ENCODE measurements at regions not wholly inside any gene's neighbourhood (a gene's known extent, or its start where the extent isn't known, plus 50 kb on each side); places are given as distances from the start of the nearest gene placed in this dataset.

DNA sequence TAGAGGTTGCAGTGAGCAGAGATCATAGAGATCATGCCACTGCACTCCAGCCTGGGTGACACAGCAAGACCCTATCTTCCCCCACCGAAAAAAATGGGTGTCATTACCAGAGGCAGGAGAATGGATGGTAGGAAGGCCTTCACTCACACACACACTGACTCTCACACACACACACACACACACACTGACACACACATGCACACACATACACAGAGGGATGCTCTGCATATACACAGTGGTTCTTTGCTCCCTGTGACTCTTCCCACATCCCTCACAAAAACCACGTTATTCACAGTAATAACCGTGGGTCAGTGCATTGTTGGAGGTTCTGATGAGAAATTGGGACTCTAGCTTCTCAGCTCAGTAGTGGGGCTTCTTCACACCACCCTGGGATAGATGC lies 300.2 kb upstream of the N4BP1 start:
- TF ChIP-seq, protein P1, sequence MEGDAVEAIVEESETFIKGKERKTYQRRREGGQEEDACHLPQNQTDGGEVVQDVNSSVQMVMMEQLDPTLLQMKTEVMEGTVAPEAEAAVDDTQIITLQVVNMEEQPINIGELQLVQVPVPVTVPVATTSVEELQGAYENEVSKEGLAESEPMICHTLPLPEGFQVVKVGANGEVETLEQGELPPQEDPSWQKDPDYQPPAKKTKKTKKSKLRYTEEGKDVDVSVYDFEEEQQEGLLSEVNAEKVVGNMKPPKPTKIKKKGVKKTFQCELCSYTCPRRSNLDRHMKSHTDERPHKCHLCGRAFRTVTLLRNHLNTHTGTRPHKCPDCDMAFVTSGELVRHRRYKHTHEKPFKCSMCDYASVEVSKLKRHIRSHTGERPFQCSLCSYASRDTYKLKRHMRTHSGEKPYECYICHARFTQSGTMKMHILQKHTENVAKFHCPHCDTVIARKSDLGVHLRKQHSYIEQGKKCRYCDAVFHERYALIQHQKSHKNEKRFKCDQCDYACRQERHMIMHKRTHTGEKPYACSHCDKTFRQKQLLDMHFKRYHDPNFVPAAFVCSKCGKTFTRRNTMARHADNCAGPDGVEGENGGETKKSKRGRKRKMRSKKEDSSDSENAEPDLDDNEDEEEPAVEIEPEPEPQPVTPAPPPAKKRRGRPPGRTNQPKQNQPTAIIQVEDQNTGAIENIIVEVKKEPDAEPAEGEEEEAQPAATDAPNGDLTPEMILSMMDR (IDR thresholded peaks at IDR 0.05 in 2 of 3, conservative IDR thresholded peaks at IDR 0.05 in 1 of 3; ENCODE audit: borderline replicate concordance in 1 of 3, insufficient read depth in 1 of 3, low read depth in 2 of 3, low read length in 2 of 3): no peak
- TF ChIP-seq SP1 (IDR thresholded peaks at IDR 0.05; ENCODE audit: low read depth): no peak
- TF ChIP-seq, protein P2, sequence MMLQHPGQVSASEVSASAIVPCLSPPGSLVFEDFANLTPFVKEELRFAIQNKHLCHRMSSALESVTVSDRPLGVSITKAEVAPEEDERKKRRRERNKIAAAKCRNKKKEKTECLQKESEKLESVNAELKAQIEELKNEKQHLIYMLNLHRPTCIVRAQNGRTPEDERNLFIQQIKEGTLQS (IDR thresholded peaks at IDR 0.05): no peak
- TF ChIP-seq ZFX (IDR thresholded peaks at IDR 0.05): no peak
- TF ChIP-seq CEBPB (IDR thresholded peaks at IDR 0.05; ENCODE audit: low read depth): no peak
- TF ChIP-seq POLR2A (IDR thresholded peaks at IDR 0.05; ENCODE audit: borderline replicate concordance, extremely low read depth, insufficient read depth, insufficient read length): no peak
- no peak for TF ChIP-seq EZH2phosphoT487 (IDR thresholded peaks at IDR 0.05; ENCODE audit: borderline replicate concordance)
- TF ChIP-seq EZH2 (IDR thresholded peaks at IDR 0.05): no peak
